ENCODE measurements at regions not wholly inside any gene's neighbourhood (a gene's known extent, or its start where the extent isn't known, plus 50 kb on each side); places are given as distances from the start of the nearest gene placed in this dataset.

DNA sequence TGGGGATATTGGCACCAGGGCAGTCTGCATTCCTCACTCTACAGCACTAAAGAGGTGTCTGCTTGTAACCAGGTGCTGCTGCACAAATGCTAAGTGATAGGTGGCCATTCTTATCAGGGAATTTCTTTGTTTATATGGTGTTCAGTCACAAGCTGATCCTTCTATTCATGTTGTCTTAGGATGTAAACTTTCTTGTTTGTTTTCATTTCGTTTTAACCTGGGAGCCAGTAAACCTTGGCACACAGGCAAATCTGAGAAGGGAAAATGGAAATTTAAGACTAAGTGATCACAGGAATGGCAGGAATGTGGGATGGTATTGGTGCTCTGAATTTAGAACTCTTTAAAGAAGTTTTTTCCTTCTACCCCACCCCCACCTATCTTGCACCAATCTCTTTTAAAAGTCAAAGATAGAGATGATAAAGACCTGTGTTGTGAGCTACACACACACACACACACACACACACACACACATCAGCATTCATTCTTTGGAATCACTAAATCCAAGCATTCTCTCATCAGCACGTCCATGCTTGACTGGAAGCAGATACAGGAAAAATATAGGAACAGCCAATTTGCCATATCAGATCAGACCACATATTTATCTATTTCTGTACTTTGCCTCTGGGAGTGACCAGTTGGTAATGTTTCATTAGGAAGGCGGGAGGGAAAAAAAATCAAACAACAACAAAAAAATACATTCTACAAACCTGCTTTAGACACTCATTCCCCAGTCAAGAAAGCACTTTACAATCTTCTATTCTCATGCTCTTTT lies 451.4 kb upstream of the ADGRL2 start:
- no peaks in the 10 kb centered on the region for H3K27me3 ChIP-seq (ENCODE audit: control insufficient read depth in 1 of 2, insufficient read depth in 2 of 2, low read length in 2 of 2)
- H2AFZ ChIP-seq (ENCODE audit: low read length): no peak overlapping the region
- no peak for DNase-seq (ENCODE audit: low spot score)
- H3K4me1 ChIP-seq (ENCODE audit: insufficient read depth, low read length): no peaks in the 10 kb centered on the region
- no peak overlapping the region for H3K9ac ChIP-seq (ENCODE audit: insufficient read depth, low read depth, low read length)
- ChIA-PET CTCF (ENCODE audit: low intra/inter-chr PET ratio, low total read pairs) (no interaction called here), POLR2A (no interaction called here)
- 3% methylated on average over 3 of the region's 3 CpGs for WGBS (ENCODE audit: low lambda C conversion rate)
- BruUV-seq (replicated peaks): no TSS peak
- no peaks in the 10 kb centered on the region for H4K20me1 ChIP-seq (ENCODE audit: insufficient read depth, low read length)
- TF ChIP-seq, protein P1, sequence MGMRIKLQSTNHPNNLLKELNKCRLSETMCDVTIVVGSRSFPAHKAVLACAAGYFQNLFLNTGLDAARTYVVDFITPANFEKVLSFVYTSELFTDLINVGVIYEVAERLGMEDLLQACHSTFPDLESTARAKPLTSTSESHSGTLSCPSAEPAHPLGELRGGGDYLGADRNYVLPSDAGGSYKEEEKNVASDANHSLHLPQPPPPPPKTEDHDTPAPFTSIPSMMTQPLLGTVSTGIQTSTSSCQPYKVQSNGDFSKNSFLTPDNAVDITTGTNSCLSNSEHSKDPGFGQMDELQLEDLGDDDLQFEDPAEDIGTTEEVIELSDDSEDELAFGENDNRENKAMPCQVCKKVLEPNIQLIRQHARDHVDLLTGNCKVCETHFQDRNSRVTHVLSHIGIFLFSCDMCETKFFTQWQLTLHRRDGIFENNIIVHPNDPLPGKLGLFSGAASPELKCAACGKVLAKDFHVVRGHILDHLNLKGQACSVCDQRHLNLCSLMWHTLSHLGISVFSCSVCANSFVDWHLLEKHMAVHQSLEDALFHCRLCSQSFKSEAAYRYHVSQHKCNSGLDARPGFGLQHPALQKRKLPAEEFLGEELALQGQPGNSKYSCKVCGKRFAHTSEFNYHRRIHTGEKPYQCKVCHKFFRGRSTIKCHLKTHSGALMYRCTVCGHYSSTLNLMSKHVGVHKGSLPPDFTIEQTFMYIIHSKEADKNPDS (CRISPR knock-in tag; IDR thresholded peaks at IDR 0.05): no peak
- no peak for TF ChIP-seq ZNF605 (CRISPR knock-in tag; IDR thresholded peaks at IDR 0.05)
- no peak for TF ChIP-seq GABPB1 (CRISPR knock-in tag; IDR thresholded peaks at IDR 0.05)
- no peak for TF ChIP-seq KMT2B (CRISPR knock-in tag; IDR thresholded peaks at IDR 0.05)
- no peak for TF ChIP-seq SNRNP70 (IDR thresholded peaks at IDR 0.05; ENCODE audit: low read depth, low read length)
- TF ChIP-seq DMAP1 (CRISPR knock-in tag; IDR thresholded peaks at IDR 0.05): no peak
- TF ChIP-seq AKAP8 (CRISPR knock-in tag; IDR thresholded peaks at IDR 0.05): no peak
- no peak for TF ChIP-seq RBM39 (IDR thresholded peaks at IDR 0.05; ENCODE audit: low read depth, low read length, poor library complexity, severe bottlenecking)
- TF ChIP-seq ATF5 (CRISPR knock-in tag; IDR thresholded peaks at IDR 0.05; ENCODE audit: low read depth): no peak
- TF ChIP-seq ZNF660 (CRISPR knock-in tag; IDR thresholded peaks at IDR 0.05; ENCODE audit: borderline replicate concordance, low read depth): no peak
- no peak for TF ChIP-seq ZNF468 (CRISPR knock-in tag; IDR thresholded peaks at IDR 0.05)
- intact Hi-C loops (cut with micrococcal nuclease; ENCODE audit: unreplicated experiment): no loop called here
- no peak overlapping the region for H3K4me3 ChIP-seq (replicated peaks in 1 of 3; ENCODE audit: insufficient read depth in 1 of 3, low read depth in 2 of 3, low read length in 3 of 3)
- no peak for FAIRE-seq
- in situ Hi-C loops (cut with HindIII; ENCODE audit: extremely low pct_ligation_motif_present, low pct_unique_long_range_greater_than_20kb): no loop called here
- no peaks in the 10 kb centered on the region for H3K79me2 ChIP-seq (ENCODE audit: insufficient read depth, low read length)
- H3K9me3 ChIP-seq (ENCODE audit: low read length): peaks cover 70% of the 10 kb centered on the region
- no peak overlapping the region for H3K4me2 ChIP-seq (ENCODE audit: low read depth, low read length)
- H3K36me3 ChIP-seq (replicated peaks in 1 of 2; ENCODE audit: control insufficient read depth in 1 of 2, insufficient read depth in 2 of 2, low read length in 2 of 2): no peaks in the 10 kb centered on the region
- ATAC-seq: no peak
- no peak overlapping the region for H3K27ac ChIP-seq (ENCODE audit: extremely low read length, insufficient read depth, low read length)

Measured in HepG2 (cell line).